Mucosa of descending colon (tissue), 3 donors: ENCODE measurements at regions not wholly inside any gene's neighbourhood (a gene's known extent, or its start where the extent isn't known, plus 50 kb on each side); places are given as distances from the start of the nearest gene placed in this dataset.

Experiments
- ATAC-seq: fragments of 200-7000 bp; cut with Tn5 transposase; one replicate; pipeline ENCODE4 v1.9.1; 2020; ENCODE audit warnings: mild to moderate bottlenecking, moderate library complexity
- DNase-seq, 3 donors: peaks; one replicate each; pipeline ENCODE4 v3.0.0-alpha.2; 2020
- H3K36me3 ChIP-seq: fragments of 200-600 bp; one replicate; pipeline ENCODE4 v1.8.0; 2021; ENCODE audit warnings: low read depth, mild to moderate bottlenecking
- H3K4me1 ChIP-seq: fragments of 200-600 bp; one replicate; pipeline ENCODE4 v1.8.0; 2021; ENCODE audit warnings: low read depth, mild to moderate bottlenecking
- H3K4me3 ChIP-seq: fragments of 200-600 bp; one replicate; pipeline ENCODE4 v1.8.0; 2021; ENCODE audit warnings: mild to moderate bottlenecking
- H3K9me3 ChIP-seq: fragments of 200-600 bp; one replicate; pipeline ENCODE4 v1.8.0; 2021; ENCODE audit warnings: mild to moderate bottlenecking
- intact Hi-C, 2 donors: fragments of 100-400 bp; cut with DNase I in 1 of 2; cut with micrococcal nuclease in 1 of 2; formaldehyde crosslinking; loops; one replicate each; pipeline versions ENCODE4 v1.11.0 to v1.11.1; 2022; cut with DNase I, micrococcal nuclease
- TF ChIP-seq, protein P1 (sequence below): fragments of 200-600 bp; IDR thresholded peaks from one replicate; pipeline ENCODE4 v1.8.0; 2022; ENCODE audit warnings: antibody characterized with exemption, mild to moderate bottlenecking
- donor health status: DM: no; HTN: no; CAD: no; lungs with moderate emphysema.
- donor health status: DM: no; HTN: no; CAD: no.
- donor health status: DM: no; HTN: yes; CAD: no.

- Histone ChIP-seq H3K4me1 (no peaks in the 10 kb centered on the region), H3K36me3 (no peaks in the 10 kb centered on the region), H3K9me3 (no peaks in the 10 kb centered on the region), H3K4me3 (no peak overlapping the region)
- TF ChIP-seq, protein P1, sequence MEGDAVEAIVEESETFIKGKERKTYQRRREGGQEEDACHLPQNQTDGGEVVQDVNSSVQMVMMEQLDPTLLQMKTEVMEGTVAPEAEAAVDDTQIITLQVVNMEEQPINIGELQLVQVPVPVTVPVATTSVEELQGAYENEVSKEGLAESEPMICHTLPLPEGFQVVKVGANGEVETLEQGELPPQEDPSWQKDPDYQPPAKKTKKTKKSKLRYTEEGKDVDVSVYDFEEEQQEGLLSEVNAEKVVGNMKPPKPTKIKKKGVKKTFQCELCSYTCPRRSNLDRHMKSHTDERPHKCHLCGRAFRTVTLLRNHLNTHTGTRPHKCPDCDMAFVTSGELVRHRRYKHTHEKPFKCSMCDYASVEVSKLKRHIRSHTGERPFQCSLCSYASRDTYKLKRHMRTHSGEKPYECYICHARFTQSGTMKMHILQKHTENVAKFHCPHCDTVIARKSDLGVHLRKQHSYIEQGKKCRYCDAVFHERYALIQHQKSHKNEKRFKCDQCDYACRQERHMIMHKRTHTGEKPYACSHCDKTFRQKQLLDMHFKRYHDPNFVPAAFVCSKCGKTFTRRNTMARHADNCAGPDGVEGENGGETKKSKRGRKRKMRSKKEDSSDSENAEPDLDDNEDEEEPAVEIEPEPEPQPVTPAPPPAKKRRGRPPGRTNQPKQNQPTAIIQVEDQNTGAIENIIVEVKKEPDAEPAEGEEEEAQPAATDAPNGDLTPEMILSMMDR, result no peak
- ATAC-seq, result no peak
- DNase-seq, result no peak
- intact Hi-C loops, result no loop called here
Observed at GRCh38 chr14:66041582-66041981, 444.6 kb upstream of the CCDC196 start.

DNA sequence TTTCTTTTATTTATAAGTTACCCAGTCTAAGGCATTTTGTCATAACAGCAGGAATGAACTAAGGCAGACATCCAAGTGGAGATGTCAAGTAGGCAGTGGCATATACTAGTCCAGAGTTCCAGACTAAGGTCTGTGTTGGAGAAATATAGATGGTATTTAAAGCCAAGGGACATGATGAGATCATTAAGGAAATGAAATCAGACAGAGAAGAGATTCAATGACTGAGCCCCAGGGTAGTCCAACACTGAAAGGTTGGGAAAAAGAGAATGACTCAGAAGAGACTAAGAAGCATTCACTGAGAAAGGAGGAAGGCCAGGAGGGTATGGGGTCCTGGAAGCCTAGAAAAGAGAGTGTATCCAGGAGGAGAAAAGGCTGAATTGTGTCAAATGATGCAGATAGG is 442.2 kb upstream of the CCDC196 start:
- intact Hi-C loops, result no loop called here

GRCh38 chr14:66045572-66046021 is 440.6 kb upstream of the CCDC196 start:
- Histone ChIP-seq H3K9me3 (no peaks in the 10 kb centered on the region), H3K4me1 (no peaks in the 10 kb centered on the region), H3K4me3 (no peak overlapping the region), H3K36me3 (no peaks in the 10 kb centered on the region)
- TF ChIP-seq, protein P1, result no peak
- DNase-seq (no peak), ATAC-seq (no peak)
- intact Hi-C loops, result no loop called here

More for the DNA sequence above, 442.2 kb upstream of the CCDC196 start:
- no peak for DNase-seq
- TF ChIP-seq, protein P1, result no peak
- Histone ChIP-seq H3K36me3 (no peaks in the 10 kb centered on the region), H3K4me1 (no peaks in the 10 kb centered on the region), H3K4me3 (no peak overlapping the region), H3K9me3 (no peaks in the 10 kb centered on the region)
- ATAC-seq, result no peak

DNA sequence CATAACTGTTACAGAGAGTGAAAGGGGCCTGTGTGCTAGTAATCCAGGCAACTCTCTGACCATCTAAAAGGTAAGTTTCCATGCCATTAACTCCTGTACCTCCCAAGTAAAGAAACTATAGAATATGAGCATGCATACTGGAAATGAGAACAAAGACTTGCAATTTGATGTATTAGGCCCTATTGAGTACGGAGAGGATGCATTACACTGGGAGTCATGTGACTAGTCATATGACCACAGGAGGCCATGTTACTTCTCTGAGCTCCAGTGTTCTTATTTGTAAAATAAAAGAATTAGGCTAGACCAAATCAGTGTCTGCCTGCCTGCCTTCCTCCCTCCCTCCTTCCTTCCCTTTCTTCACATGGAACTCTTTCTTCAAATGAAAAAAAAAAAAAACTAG is 440.1 kb upstream of the CCDC196 start:
- no peaks in the 10 kb centered on the region for H3K36me3 ChIP-seq

DNA sequence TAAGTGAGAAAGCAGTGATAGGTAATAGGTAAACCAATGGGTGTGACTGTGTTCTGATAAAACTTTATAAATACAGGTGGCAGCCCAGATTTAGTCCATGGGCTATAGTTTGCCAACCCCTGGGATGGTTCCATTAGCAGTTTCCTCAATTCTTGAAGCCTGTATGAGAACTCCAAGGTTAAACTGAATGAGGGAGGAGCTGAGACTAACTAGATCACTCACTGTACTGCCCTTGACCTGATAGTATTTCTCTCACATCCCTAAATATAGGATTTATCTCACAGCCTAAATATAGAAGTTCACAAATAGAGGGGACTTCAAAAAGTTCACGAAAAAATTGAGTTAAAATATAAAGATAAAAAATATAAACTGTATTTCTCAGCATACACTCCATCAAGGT is 439.6 kb upstream of the CCDC196 start:
- ATAC-seq (no peak), DNase-seq (no peak)
- TF ChIP-seq, protein P1, result no peak
- no peaks in the 10 kb centered on the region for H3K4me1 ChIP-seq
- intact Hi-C loops, result no loop called here
- H3K9me3 ChIP-seq, result no peaks in the 10 kb centered on the region
- H3K36me3 ChIP-seq, result no peaks in the 10 kb centered on the region
- no peak overlapping the region for H3K4me3 ChIP-seq

More for the DNA sequence above, 440.1 kb upstream of the CCDC196 start:
- Histone ChIP-seq H3K4me1 (no peaks in the 10 kb centered on the region), H3K9me3 (no peaks in the 10 kb centered on the region), H3K4me3 (no peak overlapping the region)
- TF ChIP-seq, protein P1, result no peak
- DNase-seq (no peak), ATAC-seq (no peak)
- intact Hi-C loops, result no loop called here
